ENCODE measurements at regions not wholly inside any gene's neighbourhood (a gene's known extent, or its start where the extent isn't known, plus 50 kb on each side); places are given as distances from the start of the nearest gene placed in this dataset.
"Not testable (repeated sequence)": the region's sequence is repeated elsewhere in the genome, so short reads cannot be mapped to it uniquely, and the experiment has no call there.

GRCh38 chr1:143651350-143651992, 320.3 kb downstream of the FAM72C start:
- no peak overlapping the region for H3K4me3 ChIP-seq
- H3K27me3 ChIP-seq = peaks cover 0 to 14% (median 6%) of the 10 kb centered on the region in 11 experiments; a peak in 5 of 22 replicates
- H3K36me3 ChIP-seq = no peaks in the 10 kb centered on the region

GRCh38 chr1:143644035-143644434, 327.8 kb downstream of the FAM72C start:
- not testable (repeated sequence) for H3K27me3 ChIP-seq, H3K4me2 ChIP-seq, H3K4me1 ChIP-seq, H3K4me3 ChIP-seq, H4K20me1 ChIP-seq, H3K9ac ChIP-seq, H3K27ac ChIP-seq, H3K36me3 ChIP-seq
- H3K9me3 ChIP-seq (replicated peaks in 1 of 11) = peaks cover 7 to 17% (median 11%) of the 10 kb centered on the region in 11 experiments; a peak in 15 of 22 replicates

More at GRCh38 chr1:143651350-143651992, 320.3 kb downstream of the FAM72C start:
- no peaks in the 10 kb centered on the region for H3K4me1 ChIP-seq
- no peak overlapping the region for H3K4me2 ChIP-seq
- no peak overlapping the region for H3K9ac ChIP-seq
- no peaks in the 10 kb centered on the region for H4K20me1 ChIP-seq
- no peak for TF ChIP-seq Cebpa-rat (IDR thresholded peaks at IDR 0.05)
- peaks cover 45 to 61% (median 53%) of the 10 kb centered on the region in 11 experiments for H3K9me3 ChIP-seq (replicated peaks in 1 of 11)
- no peak overlapping the region for H3K27ac ChIP-seq

GRCh38 chr1:143643148-143643885, 328.5 kb downstream of the FAM72C start:
- H3K27me3 ChIP-seq = no peaks in the 10 kb centered on the region
- no peaks in the 10 kb centered on the region for H3K4me1 ChIP-seq
- no peak overlapping the region for H3K9ac ChIP-seq
- no peak overlapping the region for H3K27ac ChIP-seq
- no peak overlapping the region for H3K4me2 ChIP-seq
- H4K20me1 ChIP-seq = no peaks in the 10 kb centered on the region
- no peak for TF ChIP-seq Cebpa-rat (IDR thresholded peaks at IDR 0.05)
- H3K4me3 ChIP-seq = no peak overlapping the region
- H3K9me3 ChIP-seq (replicated peaks in 1 of 11) = peaks cover 7 to 17% (median 11%) of the 10 kb centered on the region in 11 experiments; a peak in 15 of 22 replicates
- no peaks in the 10 kb centered on the region for H3K36me3 ChIP-seq

DNA sequence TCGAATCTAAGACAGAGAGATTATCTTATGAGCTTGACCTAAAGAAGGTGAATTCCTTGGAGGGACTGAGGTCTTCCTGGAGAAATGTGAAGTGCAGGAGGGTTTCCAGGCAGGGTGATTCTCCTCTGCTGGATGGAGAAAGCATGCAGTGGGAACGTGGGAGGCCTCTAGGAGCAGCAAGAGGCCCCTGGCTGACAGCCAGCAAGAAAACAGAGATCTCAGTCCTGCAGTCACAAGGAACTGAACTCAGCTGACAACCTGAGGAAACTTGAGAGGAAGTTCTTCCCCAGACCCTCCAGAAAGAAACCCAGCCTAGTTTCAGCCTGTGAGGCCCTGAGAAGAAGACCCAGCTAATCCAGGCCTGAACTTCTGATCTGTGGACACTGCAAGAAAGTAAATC, 345.9 kb downstream of the FAM72C start:
- Histone ChIP-seq H3K36me3 (no peaks in the 10 kb centered on the region), H3K4me1 (peaks cover 0 to 19% (median 0%) of the 10 kb centered on the region in 10 experiments; a peak in 4 of 20 replicates), H3K27me3 (no peaks in the 10 kb centered on the region), H3K9ac (no peak overlapping the region), H3K4me2 (peak overlapping the region in 2 of 11 experiments; percentile 23 to 34; a peak in 3 of 22 replicates), H3K27ac (no peak overlapping the region), H4K20me1 (no peaks in the 10 kb centered on the region), H3K4me3 (no peak overlapping the region), H3K9me3 (replicated peaks in 1 of 11) (no peaks in the 10 kb centered on the region)
- no peak for TF ChIP-seq Cebpa-rat (IDR thresholded peaks at IDR 0.05)

DNA sequence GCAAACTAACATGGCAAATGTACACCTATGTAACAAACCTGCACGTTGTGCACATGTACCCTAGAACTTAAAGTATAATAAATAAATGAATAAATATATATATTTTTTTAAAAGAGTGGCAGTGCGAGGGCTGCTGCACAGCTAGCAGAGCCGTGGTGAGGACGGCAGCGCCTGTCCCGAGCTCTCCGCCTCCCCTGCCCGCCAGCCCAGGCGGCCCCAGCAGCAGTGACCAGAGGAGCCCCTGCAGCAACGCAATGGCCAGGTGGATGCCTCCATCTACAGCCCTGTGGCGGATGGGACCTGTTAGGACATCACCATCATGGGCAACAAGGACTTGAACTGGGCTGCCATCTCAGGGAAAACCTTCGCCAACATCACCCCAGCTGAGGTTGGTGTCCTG, 351.9 kb downstream of the FAM72C start:
- Histone ChIP-seq H3K27ac (no peak overlapping the region), H3K4me1 (no peaks in the 10 kb centered on the region), H3K9me3 (replicated peaks in 1 of 11) (no peaks in the 10 kb centered on the region), H3K4me3 (no peak overlapping the region), H3K27me3 (no peaks in the 10 kb centered on the region), H3K9ac (no peak overlapping the region), H3K36me3 (no peaks in the 10 kb centered on the region), H4K20me1 (no peaks in the 10 kb centered on the region), H3K4me2 (no peak overlapping the region)
- no peak for TF ChIP-seq Cebpa-rat (IDR thresholded peaks at IDR 0.05)

DNA sequence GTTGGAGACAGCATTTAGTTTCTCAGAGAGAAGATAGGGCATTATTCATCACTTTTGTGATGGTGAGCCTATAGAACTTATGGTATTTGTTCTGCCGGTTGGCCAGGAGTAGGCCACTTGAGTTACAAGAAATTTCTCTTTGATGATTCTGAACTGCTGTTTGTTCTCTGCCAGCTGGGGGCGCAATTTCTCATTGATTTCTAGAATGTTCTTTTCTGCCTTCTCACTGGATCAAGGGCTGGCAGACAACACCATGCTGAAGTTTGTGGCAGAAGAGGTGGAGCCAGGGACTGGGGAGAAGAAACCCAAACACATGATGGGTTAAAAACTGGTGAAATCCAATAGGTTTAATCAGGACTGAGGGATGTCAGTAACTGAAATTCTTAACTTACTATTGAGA, 360.6 kb downstream of the FAM72C start:
- no peak overlapping the region for H3K4me2 ChIP-seq
- no peaks in the 10 kb centered on the region for H3K9me3 ChIP-seq (replicated peaks in 1 of 11)
- no peaks in the 10 kb centered on the region for H4K20me1 ChIP-seq
- H3K4me1 ChIP-seq = no peaks in the 10 kb centered on the region
- no peak overlapping the region for H3K9ac ChIP-seq
- no peak overlapping the region for H3K27ac ChIP-seq
- no peaks in the 10 kb centered on the region for H3K36me3 ChIP-seq
- no peaks in the 10 kb centered on the region for H3K27me3 ChIP-seq
- TF ChIP-seq Cebpa-rat (IDR thresholded peaks at IDR 0.05) = no peak
- no peak overlapping the region for H3K4me3 ChIP-seq

DNA sequence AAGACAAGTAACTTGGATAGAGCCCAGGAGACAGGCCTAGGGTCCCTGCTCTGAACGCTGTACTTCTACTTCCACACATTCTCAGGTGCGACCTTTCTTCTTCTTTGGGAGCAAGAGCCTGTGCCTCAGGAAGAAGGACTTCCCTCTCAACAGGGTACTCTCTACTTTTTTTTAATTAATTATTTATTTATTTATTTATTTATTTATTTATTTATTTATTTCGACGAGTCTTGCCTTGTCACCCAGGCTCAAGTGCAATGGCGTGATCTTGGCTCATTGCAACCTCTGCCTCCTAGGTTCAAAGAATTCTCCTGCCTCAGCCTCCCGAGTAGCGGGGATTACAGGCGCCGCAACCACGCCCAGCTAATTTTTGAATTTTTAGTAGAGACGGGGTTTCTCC, 361.6 kb downstream of the FAM72C start:
- H3K9me3 ChIP-seq (replicated peaks in 1 of 11) = no peaks in the 10 kb centered on the region

DNA sequence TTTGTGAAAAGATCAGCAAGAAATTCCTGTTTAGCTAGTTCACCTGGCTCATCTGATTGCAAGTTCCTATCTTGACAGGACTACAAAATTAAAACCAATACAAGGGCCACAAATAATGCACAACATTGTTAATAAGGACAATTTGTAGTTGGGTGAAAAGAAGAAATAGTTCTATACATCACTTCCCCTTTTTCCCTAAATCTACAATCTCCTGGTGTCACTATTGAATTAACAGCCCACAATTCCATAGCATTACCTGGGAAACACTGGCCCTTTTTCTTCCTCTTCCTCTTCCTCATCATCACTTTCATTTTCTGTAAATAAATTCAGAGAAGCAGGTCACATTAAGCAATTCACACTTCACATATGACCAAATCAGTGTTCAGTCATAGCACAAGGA, 366.9 kb downstream of the FAM72C start:
- no peak overlapping the region for H3K4me3 ChIP-seq
- H3K36me3 ChIP-seq = no peaks in the 10 kb centered on the region
- H3K9ac ChIP-seq = no peak overlapping the region
- TF ChIP-seq Cebpa-rat (IDR thresholded peaks at IDR 0.05) = no peak
- no peaks in the 10 kb centered on the region for H3K4me1 ChIP-seq
- H4K20me1 ChIP-seq = no peaks in the 10 kb centered on the region
- no peaks in the 10 kb centered on the region for H3K27me3 ChIP-seq
- H3K9me3 ChIP-seq (replicated peaks in 1 of 11) = no peaks in the 10 kb centered on the region
- no peak overlapping the region for H3K4me2 ChIP-seq
- H3K27ac ChIP-seq = no peak overlapping the region

More for the DNA sequence above, 361.6 kb downstream of the FAM72C start:
- no peak for TF ChIP-seq Cebpa-rat (IDR thresholded peaks at IDR 0.05)
- Histone ChIP-seq H3K27ac (no peak overlapping the region), H3K4me1 (no peaks in the 10 kb centered on the region), H4K20me1 (no peaks in the 10 kb centered on the region), H3K4me3 (no peak overlapping the region), H3K27me3 (no peaks in the 10 kb centered on the region), H3K9ac (no peak overlapping the region), H3K4me2 (no peak overlapping the region), H3K36me3 (no peaks in the 10 kb centered on the region)

GRCh38 chr1:143584508-143584907, 387.3 kb downstream of the FAM72C start:
- no peak overlapping the region for H3K9ac ChIP-seq
- no peaks in the 10 kb centered on the region for H3K36me3 ChIP-seq
- H3K27ac ChIP-seq = no peak overlapping the region
- H3K4me3 ChIP-seq = no peak overlapping the region
- no peak for TF ChIP-seq Cebpa-rat (IDR thresholded peaks at IDR 0.05)
- H3K27me3 ChIP-seq = no peaks in the 10 kb centered on the region
- H4K20me1 ChIP-seq = no peaks in the 10 kb centered on the region
- H3K4me1 ChIP-seq = peaks cover 0 to 11% (median 0%) of the 10 kb centered on the region in 10 experiments; a peak in 1 of 20 replicates
- H3K9me3 ChIP-seq (replicated peaks in 1 of 11) = peaks cover 0 to 8% (median 0%) of the 10 kb centered on the region in 11 experiments; a peak in 1 of 22 replicates
- peak overlapping the region in 1 of 11 experiments; percentile 26; a peak in 1 of 22 replicates for H3K4me2 ChIP-seq
